ENCODE measurements at regions not wholly inside any gene's neighbourhood (a gene's known extent, or its start where the extent isn't known, plus 50 kb on each side); places are given as distances from the start of the nearest gene placed in this dataset.

GRCh38 chr4:41410049-41410448 is 127.9 kb upstream of the LIMCH1 start:
- H3K27me3 ChIP-seq (replicated peaks in 1 of 2; ENCODE audit: control insufficient read depth in 2 of 2, insufficient read depth in 2 of 2, low read length in 1 of 2), result no peaks in the 10 kb centered on the region
- POLR2A ChIA-PET, result no interaction called here
- no peaks in the 10 kb centered on the region for H3K79me2 ChIP-seq (ENCODE audit: control insufficient read depth, insufficient read depth, low read length)
- DNase-seq (ENCODE audit: low read depth, low spot score), result no peak
- no TSS peak for BruUV-seq (replicated peaks)
- no peak overlapping the region for H2AFZ ChIP-seq (ENCODE audit: control insufficient read depth, low read depth, low read length)
- WGBS (ENCODE audit: insufficient coverage, insufficient replicate concordance, low lambda C conversion rate, missing lambda C conversion rate), result 43% methylated on average over 3 of the region's 3 CpGs
- no peak overlapping the region for H3K4me2 ChIP-seq (ENCODE audit: control insufficient read depth, insufficient read depth)
- no peaks in the 10 kb centered on the region for H4K20me1 ChIP-seq (ENCODE audit: control insufficient read depth, insufficient read depth)
- ATAC-seq, result no peak
- no peak overlapping the region for H3K27ac ChIP-seq (ENCODE audit: control insufficient read depth, insufficient read depth)
- TF ChIP-seq NR2F1 (conservative IDR thresholded peaks at IDR 0.05), result no peak
- no peak for TF ChIP-seq HDAC6 (IDR thresholded peaks at IDR 0.05; ENCODE audit: unreplicated experiment)
- no peak for TF ChIP-seq EZH2 (IDR thresholded peaks at IDR 0.05; ENCODE audit: borderline replicate concordance, control insufficient read depth, low read depth, low read length)
- H3K9me3 ChIP-seq (replicated peaks; ENCODE audit: control insufficient read depth, insufficient read depth, low read length), result no peaks in the 10 kb centered on the region
- in situ Hi-C loops (cut with MboI), result loop anchor here (25.0 kb wide), 1 partner anchor 98 kb away; no protein-coding TSS in a partner anchor
- H3K4me3 ChIP-seq, result no peak overlapping the region
- H3K9ac ChIP-seq (ENCODE audit: control insufficient read depth, insufficient read depth, low read length), result no peak overlapping the region
- RAD21 ChIA-PET (ENCODE audit: unreplicated experiment), result no interaction called here
- no peaks in the 10 kb centered on the region for H3K4me1 ChIP-seq (ENCODE audit: control insufficient read depth, insufficient read depth, low read length)
- intact Hi-C loops (cut with micrococcal nuclease; ENCODE audit: unreplicated experiment), result no loop called here
- FAIRE-seq, result no peak
- CTCF ChIA-PET, result no interaction called here
- H3K36me3 ChIP-seq (ENCODE audit: control insufficient read depth in 2 of 2, insufficient read depth in 2 of 2, low read length in 1 of 2), result no peaks in the 10 kb centered on the region
- SMC1A ChIA-PET (ENCODE audit: uncharacterized antibody, unreplicated experiment), result interaction anchor here (1.3 kb wide), 1 partner anchor 12 kb away, joined by 3 read pairs; no protein-coding TSS in a partner anchor

GRCh38 chr4:41413670-41414411 is 124.1 kb upstream of the LIMCH1 start:
- no peak for DNase-seq (ENCODE audit: low read depth, low spot score)
- BruUV-seq (replicated peaks), result no TSS peak
- intact Hi-C loops (cut with micrococcal nuclease; ENCODE audit: unreplicated experiment) (no loop called here), in situ Hi-C loops (cut with MboI) (loop anchor here (25.0 kb wide), 1 partner anchor 102 kb away; no protein-coding TSS in a partner anchor)
- under 1% methylated on average over 8 of the region's 8 CpGs for WGBS (ENCODE audit: insufficient coverage, insufficient replicate concordance, low lambda C conversion rate, missing lambda C conversion rate)
- ChIA-PET SMC1A (ENCODE audit: uncharacterized antibody, unreplicated experiment) (no interaction called here), POLR2A (no interaction called here), RAD21 (ENCODE audit: unreplicated experiment) (no interaction called here), CTCF (no interaction called here)
- H3K27me3 ChIP-seq (replicated peaks in 1 of 2; ENCODE audit: control insufficient read depth in 2 of 2, insufficient read depth in 2 of 2, low read length in 1 of 2), result no peaks in the 10 kb centered on the region
- FAIRE-seq, result no peak
- no peaks in the 10 kb centered on the region for H3K79me2 ChIP-seq (ENCODE audit: control insufficient read depth, insufficient read depth, low read length)
- H4K20me1 ChIP-seq (ENCODE audit: control insufficient read depth, insufficient read depth), result no peaks in the 10 kb centered on the region
- H3K4me3 ChIP-seq, result no peak overlapping the region
- no peaks in the 10 kb centered on the region for H3K9me3 ChIP-seq (replicated peaks; ENCODE audit: control insufficient read depth, insufficient read depth, low read length)
- no peak overlapping the region for H3K9ac ChIP-seq (ENCODE audit: control insufficient read depth, insufficient read depth, low read length)
- H3K4me1 ChIP-seq (ENCODE audit: control insufficient read depth, insufficient read depth, low read length), result no peaks in the 10 kb centered on the region
- H3K4me2 ChIP-seq (ENCODE audit: control insufficient read depth, insufficient read depth), result no peak overlapping the region
- H3K27ac ChIP-seq (ENCODE audit: control insufficient read depth, insufficient read depth), result no peak overlapping the region
- ATAC-seq, result no peak
- no peak for TF ChIP-seq IRF4 (IDR thresholded peaks at IDR 0.05; ENCODE audit: low read depth, low read length)
- no peak for TF ChIP-seq DPF2 (IDR thresholded peaks at IDR 0.05)
- no peak for TF ChIP-seq POU2F2 (IDR thresholded peaks at IDR 0.05; ENCODE audit: borderline replicate concordance, low read depth, low read length)
- TF ChIP-seq TCF3 (IDR thresholded peaks at IDR 0.05; ENCODE audit: borderline replicate concordance, insufficient read depth, low read depth, low read length), result no peak
- no peak for TF ChIP-seq RFX5 (IDR thresholded peaks at IDR 0.05; ENCODE audit: low read depth, low read length)
- TF ChIP-seq NFXL1 (IDR thresholded peaks at IDR 0.05; ENCODE audit: borderline replicate concordance), result no peak
- no peak for TF ChIP-seq MTA2 (IDR thresholded peaks at IDR 0.05; ENCODE audit: low read depth)
- TF ChIP-seq SUPT20H (IDR thresholded peaks at IDR 0.05; ENCODE audit: borderline replicate concordance, control insufficient read depth, low read depth, low read length), result no peak
- TF ChIP-seq NFYB (IDR thresholded peaks at IDR 0.05; ENCODE audit: insufficient read depth, low read depth, low read length), result no peak
- TF ChIP-seq YY1 (IDR thresholded peaks at IDR 0.05; ENCODE audit: low read depth, low read length), result no peak
- no peak for TF ChIP-seq BCLAF1 (IDR thresholded peaks at IDR 0.05)
- H3K36me3 ChIP-seq (ENCODE audit: control insufficient read depth in 2 of 2, insufficient read depth in 2 of 2, low read length in 1 of 2), result no peaks in the 10 kb centered on the region
- no peak overlapping the region for H2AFZ ChIP-seq (ENCODE audit: control insufficient read depth, low read depth, low read length)
